ENCODE measurements at regions not wholly inside any gene's neighbourhood (a gene's known extent, or its start where the extent isn't known, plus 50 kb on each side); places are given as distances from the start of the nearest gene placed in this dataset.
A peak's percentile ranks its signal among the peaks of the same experiment; 100 is the strongest.

GRCh38 chr16:85520853-85521521, 92.1 kb upstream of the GSE1 start:
- H2BK20ac ChIP-seq (ENCODE audit: low read depth, low read length, poor library complexity, severe bottlenecking): no peak overlapping the region

More at GRCh38 chr16:85520853-85521521, 92.1 kb upstream of the GSE1 start:
- H3K4me2 ChIP-seq (ENCODE audit: insufficient read depth, insufficient read length, low read length): no peak overlapping the region
- TF ChIP-seq CTCF (conservative IDR thresholded peaks at IDR 0.05): no peak
- no peaks in the 10 kb centered on the region for H3K79me2 ChIP-seq (ENCODE audit: insufficient read depth, low read length)
- H3K79me1 ChIP-seq (ENCODE audit: insufficient read depth, low read depth, low read length, poor library complexity, severe bottlenecking): no peaks in the 10 kb centered on the region
- H4K8ac ChIP-seq (replicated peaks; ENCODE audit: insufficient read length, low read depth, low read length): no peak overlapping the region
- H4K5ac ChIP-seq (ENCODE audit: insufficient read length, low read depth, low read length): no peak overlapping the region
- no peaks in the 10 kb centered on the region for H3K27me3 ChIP-seq (ENCODE audit: insufficient read depth, low read length)
- WGBS (ENCODE audit: extremely low coverage, insufficient read length, low lambda C conversion rate): no CpG with 5 or more reads among the region's 20 CpGs
- no peak overlapping the region for H2BK12ac ChIP-seq (ENCODE audit: insufficient read length, low read depth, low read length)
- H2BK120ac ChIP-seq (ENCODE audit: low read depth, low read length, poor library complexity, severe bottlenecking): no peak overlapping the region
- no peak for DNase-seq
- H4K91ac ChIP-seq (ENCODE audit: insufficient read length, low read depth, low read length): no peak overlapping the region
- Mint-ChIP-seq H3K27me3 (ENCODE audit: low read depth) (no peaks in the 10 kb centered on the region; the same call in 1 of the 2 replicates), H3K27ac (peak overlapping the region in 1 of 3 experiments; percentile 69; a peak in 1 of 7 replicates), H3K36me3 (ENCODE audit: insufficient read depth in 1 of 3, low read depth in 3 of 3) (peaks cover 0 to 9% (median 8%) of the 10 kb centered on the region in 3 experiments; a peak in 4 of 7 replicates), H3K9me3 (peaks cover 0 to 6% of the 10 kb centered on the region in 2 experiments; a peak in 3 of 5 replicates), H3K4me3 (no peak overlapping the region), H3K4me1 (peaks cover 22 to 33% of the 10 kb centered on the region in 2 experiments)
- H3K4ac ChIP-seq (ENCODE audit: low read depth, low read length): no peak overlapping the region
- H3K23ac ChIP-seq (ENCODE audit: insufficient read length, low read depth, low read length): no peak overlapping the region
- H3K4me1 ChIP-seq (ENCODE audit: insufficient read depth, low read length): no peaks in the 10 kb centered on the region; the same call in 1 of the 2 replicates
- no peak overlapping the region for H3T11ph ChIP-seq (ENCODE audit: low read length)
- H3K18ac ChIP-seq (ENCODE audit: insufficient read length, low read depth, low read length): no peak overlapping the region
- no peak overlapping the region for H2AFZ ChIP-seq (ENCODE audit: low read length)
- H2BK15ac ChIP-seq (ENCODE audit: low read depth, low read length): no peak overlapping the region
- H3K9ac ChIP-seq (ENCODE audit: extremely low read depth, insufficient read length, low read length): no peak overlapping the region
- H3K23me2 ChIP-seq (ENCODE audit: insufficient read length, low read depth, low read length, poor library complexity, severe bottlenecking): no peaks in the 10 kb centered on the region
- H3K56ac ChIP-seq (ENCODE audit: insufficient read length, low read depth, low read length): no peak overlapping the region
- no peaks in the 10 kb centered on the region for H3K9me3 ChIP-seq (ENCODE audit: control insufficient read depth, low read depth, low read length)
- H4K20me1 ChIP-seq (ENCODE audit: control insufficient read depth, insufficient read depth, insufficient read length): no peaks in the 10 kb centered on the region
- H2AK5ac ChIP-seq (ENCODE audit: insufficient read length, low read length): no peak overlapping the region
- no peak overlapping the region for H3K27ac ChIP-seq (ENCODE audit: insufficient read length, low read depth, low read length)
- no peak overlapping the region for H2BK5ac ChIP-seq (ENCODE audit: insufficient read length, low read length)
- H3K14ac ChIP-seq (ENCODE audit: insufficient read depth, low read length): no peak overlapping the region

Data from H9 (cell line).